NCI-H1092 (cell line): ENCODE measurements at regions not wholly inside any gene's neighbourhood (a gene's known extent, or its start where the extent isn't known, plus 50 kb on each side); places are given as distances from the start of the nearest gene placed in this dataset.

ENCODE experiments used
- DNase-seq: peaks from one replicate; lab custom pipeline; 2025; lab: John Stamatoyannopoulos, UW

DNA sequence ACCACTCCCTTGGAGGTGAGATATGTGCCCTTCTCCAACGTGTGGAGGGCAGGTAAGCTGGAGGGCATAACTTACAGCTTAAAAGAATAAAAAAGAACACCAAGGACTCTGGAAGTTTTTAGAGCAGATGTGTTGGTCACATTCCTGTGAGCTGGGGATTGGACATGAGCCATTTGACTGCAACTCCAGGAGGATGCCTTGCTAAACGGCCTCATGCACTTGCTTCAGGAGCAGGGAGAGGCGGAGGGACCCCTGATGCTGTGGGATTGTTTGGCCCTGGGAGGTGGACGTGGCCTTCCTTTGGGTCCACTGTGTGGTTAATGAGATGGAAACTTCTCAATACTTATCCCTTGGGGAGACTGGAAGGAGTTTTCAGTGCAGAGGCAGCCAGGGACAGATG is 185.6 kb downstream of the RHOU start:
- DNase-seq: no peak

DNA sequence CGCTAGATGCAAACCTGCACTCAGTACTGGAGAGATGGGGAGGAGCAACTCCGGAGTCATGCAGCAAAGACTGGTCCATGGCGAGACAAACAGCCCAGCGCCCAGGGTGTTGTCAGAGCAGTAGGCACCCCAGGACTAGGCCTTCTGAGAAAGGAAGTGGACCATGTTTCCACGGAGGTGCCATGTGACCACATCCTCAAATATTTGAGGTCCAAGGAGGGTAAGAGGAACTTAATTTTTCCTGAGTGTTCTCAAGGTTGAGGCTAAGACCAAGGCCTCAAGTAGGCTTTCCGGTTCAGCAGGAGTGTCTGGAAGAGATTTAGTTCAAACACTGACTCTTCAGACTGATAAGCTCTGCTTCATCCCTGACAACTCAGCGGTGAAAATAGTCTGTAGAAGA is 186.2 kb downstream of the RHOU start:
- DNase-seq: no peak

DNA sequence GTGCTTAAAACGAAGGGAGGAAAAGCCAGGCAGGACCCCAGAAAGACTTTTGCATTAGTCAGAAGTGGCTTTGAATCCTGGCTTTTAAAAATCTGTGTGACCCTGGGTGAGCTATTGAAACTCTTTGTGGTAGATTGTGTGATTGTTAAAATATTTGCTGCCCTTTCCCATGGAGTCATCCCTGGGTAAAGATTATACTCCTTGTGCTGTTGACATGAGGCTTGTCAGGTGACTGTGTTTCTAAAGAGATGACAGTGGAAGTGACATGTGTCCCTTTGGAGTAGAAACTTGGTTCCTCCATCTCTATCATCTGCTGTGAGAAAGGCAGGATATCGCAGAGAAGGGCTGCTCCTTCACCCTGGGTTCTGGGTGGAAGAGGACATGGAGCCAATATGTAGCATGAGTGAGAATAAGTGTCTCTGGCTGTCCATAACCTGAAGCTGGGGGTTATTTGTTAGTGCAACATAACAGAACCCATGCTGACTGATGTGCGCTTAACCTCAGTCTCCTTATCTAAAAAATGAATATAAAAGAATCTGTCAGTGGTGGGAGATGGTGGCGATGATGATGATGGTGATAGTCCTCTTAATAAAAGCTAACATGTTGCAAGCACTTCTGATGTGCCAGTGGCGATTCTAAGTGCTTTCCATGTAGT is 187.6 kb downstream of the RHOU start:
- DNase-seq: no peak

DNA sequence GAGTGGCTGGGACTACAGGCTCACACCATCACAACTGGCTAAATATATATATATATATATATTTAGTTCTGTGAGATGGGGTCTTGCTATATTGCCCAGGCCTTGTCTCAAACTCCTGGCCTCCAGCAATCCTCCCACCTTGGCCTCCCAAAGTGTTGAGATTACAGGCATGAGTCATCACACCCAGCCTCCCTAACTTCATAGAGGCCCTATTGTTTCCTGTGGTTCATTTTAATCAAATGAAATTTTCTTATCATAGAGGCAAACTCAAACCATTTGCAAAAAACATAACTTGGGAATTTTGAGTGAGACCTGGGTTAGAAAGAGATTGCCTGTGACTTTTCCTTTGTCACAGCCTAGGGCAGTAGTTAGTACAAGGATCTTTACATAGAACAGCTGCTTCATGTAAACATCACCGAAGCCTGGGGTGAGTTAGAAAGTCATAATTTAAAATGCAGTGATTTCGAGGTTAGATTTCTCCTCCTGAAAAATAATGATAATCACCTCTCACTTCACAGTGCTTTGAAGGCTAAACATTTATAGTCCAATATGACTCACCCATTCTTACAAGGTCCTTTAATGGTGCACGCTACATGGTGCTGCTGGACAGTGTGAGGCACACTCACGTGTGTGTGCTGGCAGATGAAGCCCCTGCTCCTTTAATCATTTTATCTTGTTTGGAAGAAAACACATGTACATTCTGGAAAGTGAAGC is 188.9 kb downstream of the RHOU start:
- DNase-seq: no peak

DNA sequence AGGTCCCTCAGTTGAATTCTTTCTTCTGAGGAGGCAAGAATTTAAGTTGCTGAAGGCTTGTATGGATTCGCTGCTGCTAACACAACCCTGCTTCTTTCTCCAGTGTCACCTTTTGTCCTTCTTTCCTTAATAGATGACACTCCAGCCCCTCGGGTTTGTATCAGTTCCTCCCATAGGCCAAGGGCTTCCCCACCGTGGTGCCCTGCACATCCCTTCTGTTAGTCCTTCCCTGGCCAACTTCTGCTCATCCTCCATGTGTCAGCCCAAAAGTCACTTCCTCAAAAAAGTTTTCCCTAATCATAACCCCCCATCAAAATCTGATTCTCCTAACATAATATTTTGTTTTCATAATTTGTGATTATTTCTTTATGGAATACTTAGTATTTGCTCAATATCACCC is 190.4 kb downstream of the RHOU start:
- DNase-seq: no peak

DNA sequence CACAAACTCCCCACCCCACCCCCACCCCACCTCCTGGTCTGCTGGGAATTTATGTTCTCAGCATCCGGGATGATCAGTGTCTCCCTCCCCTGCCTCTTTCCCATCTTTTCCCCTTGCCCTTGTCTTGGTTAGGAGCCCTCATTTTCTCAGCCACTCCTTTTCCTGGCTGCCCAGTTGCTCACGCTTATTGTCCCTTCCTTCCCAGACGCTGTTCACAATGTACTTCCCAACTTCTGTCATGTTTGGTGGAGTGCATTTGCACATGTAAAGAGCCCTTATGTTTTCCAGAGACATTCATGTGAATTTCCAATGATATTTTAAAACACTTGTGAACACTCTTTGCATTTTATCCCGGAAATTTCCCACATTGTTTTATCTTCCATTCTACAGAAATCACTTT is 192.1 kb downstream of the RHOU start:
- DNase-seq: no peak

DNA sequence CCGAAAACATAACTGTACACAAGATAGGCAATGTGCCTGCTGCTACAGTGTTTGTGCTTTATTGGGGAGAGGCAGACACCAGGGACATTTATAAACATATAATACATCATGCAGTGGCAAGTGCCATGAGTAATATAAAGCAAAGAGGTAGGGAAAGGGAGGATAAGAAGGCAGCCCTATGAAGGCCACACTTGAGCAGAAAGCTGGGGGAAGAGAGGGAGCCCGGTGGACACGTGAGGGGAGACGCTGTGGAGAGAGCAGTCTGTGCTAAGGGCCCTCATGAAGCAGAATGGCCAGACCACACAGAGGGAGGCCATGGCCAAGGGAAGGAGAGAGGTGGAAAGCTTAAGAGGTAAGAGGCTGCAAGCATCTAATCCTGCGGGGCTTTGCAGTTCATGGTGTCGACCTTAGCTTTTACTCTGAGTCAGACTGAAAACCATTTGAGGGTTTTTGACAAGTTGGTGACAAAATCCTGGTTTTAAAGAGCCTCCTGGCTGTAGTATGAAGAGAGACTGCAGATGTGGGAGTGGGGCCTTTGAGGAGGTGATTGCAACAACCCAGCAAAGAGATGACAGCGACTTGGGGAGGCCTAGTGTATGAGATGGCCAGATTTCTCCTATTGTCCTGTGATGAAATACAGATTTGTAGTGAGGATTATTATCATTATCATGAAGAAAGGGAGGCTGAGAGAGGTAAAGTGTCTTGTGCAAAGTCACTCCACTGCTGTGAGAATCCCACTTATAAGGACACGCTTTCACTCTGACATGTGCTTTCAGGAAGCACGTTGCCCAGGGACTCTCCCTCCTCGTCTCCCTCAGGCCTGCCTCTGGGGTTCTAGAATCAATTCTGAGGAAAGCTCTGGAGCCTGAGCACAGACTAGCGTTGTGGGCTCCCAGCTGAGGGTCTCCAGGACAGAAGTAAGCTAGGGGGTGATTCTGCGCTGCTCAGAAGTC is 192.9 kb downstream of the RHOU start:
- no peak for DNase-seq

DNA sequence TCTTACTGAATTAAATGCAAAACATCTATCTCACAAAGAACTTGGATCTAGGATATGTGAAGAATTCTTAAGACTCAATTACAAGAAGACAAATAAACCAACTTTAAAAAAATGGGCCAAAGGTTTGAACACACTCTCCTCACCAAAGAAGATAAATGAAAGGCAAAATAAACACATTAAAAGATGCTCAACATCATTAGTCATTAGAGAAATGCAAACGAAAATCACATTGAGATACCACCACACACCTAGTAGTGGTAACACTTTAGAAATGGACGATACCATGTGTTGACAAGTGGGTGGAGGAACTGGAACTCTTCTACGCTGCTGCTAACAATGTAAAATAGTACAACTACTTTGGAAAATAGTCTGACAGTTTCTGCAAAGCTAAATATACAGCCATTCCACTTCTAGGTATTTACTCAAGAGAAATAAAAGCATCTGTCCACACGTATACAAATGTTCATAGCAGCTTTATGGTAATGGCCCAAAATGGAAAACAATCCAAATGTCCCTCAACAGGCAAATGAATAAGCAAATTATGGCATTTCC is 194.3 kb downstream of the RHOU start:
- no peak for DNase-seq

DNA sequence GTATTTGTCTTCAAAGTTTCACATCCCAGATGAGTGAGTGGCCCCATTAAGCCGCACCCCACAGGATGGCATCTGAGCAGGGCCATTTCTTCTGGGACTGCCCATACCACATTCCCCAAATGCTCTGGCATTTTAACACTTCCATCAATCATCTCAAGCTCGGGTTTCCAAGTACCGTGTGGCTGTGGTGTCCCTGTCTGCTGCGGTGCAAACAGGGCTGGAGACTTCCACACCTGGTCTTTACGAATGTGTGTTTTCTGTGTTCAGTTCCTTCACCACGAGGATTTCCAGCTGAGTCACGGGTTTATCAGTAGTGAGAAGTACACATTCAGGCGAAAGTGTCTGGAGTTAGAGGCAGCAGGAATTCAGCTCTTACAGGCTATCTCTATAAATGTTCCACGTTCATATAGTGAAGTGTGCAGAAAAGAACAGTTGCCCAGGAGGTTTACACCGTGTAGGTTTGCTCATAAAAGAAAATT is 195.2 kb downstream of the RHOU start:
- no peak for DNase-seq

DNA sequence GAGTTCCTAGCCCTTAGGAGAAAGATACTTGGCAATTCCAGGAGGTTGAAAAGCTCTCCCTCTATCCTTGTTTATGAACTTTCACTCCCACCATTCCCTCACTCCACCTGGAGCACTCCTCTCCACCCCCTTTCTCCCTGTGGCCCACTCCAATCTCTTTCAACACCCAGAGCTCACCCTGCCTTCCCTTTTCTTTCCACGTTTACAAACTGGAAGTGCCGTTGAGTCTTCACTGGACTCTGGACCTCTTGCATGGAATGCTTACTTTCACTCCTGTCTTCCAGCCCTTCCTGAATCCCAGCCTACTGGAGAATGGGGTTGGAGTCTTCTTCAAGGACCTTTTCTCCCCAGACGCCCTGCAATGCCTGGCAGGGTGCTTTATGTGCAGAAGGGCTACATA is 198.5 kb downstream of the RHOU start:
- DNase-seq: no peak

DNA sequence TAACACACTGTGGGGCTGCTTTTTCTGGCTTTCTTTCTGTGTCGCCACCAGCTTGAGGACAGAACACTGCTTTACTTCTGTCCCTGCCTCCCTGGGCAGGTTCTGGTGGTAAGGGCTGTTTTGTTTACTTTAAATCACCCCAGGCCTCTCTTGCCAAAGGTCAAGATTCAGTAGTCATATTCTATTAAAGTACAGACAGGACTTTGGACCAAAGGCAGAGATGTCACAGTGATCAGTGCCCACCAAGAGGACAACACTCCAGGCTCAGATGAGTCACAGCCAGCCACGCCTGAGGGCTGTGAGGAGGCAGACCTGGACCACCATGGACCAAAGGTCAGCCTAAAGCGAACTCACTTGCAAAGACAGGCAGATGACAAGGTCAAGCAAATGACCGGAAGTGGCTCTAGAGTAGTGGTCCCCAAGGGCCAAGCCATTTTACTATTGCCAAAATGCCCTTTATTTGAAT is 200.0 kb downstream of the RHOU start:
- no peak for DNase-seq

DNA sequence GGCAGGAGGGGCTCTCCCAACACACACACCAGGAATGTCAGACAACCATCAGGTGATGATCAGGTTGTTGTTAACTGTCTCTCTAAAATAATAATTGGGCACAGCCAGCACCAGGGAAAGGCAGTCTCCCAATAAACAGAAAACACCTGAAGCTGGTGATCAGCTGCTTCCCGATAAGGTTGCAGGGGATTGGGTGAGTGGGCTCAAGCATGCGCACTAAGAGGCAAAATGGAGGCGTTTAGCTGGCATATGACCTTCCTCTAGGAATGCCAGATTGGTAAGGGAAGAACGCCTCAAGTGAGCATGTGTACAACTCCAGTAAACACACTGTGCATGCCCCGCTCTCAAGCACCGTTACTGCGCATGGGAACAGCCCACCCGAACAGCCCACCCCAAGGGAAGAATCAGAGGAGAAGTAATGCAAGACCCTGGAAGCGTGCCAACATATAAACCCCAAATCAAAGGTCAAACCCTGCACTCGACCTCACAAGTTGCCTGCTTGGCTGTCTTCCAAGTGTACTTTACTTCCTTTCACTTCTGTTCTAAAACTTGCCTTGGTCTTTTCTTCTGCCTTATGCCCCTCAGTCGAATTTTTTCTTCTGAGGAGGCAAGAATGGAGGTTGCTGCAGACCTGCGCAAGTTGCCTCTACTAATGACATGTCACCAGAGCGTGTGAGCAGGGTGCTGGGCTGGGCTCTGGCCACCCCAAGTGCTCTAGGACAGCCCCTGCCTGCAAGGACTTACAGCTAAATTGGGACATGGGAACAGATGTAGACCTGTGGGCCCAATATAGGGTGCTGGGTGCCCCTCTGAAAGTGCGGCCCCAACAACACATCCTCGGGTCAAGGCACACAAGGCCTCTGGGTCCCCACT is 200.8 kb downstream of the RHOU start:
- no peak for DNase-seq

DNA sequence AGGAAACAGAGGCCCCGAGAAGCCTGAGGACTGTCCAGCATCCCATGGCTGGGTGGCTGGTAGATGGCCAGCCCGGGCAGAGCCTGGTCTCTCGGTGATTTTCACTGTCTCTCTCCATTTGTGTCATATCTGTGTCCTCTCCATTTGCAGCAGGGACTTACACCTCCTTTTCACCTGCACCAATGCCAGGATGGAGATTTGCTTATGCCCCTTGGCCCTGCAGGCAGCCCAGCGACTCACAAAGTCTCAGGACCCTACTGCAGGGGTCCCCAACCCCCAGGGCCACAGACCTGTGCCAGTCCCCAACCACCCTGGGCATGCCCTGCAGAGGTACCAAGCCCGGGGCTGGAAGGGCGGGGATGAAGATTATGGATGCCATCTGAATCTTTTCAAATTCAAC is 201.6 kb downstream of the RHOU start:
- no peak for DNase-seq

DNA sequence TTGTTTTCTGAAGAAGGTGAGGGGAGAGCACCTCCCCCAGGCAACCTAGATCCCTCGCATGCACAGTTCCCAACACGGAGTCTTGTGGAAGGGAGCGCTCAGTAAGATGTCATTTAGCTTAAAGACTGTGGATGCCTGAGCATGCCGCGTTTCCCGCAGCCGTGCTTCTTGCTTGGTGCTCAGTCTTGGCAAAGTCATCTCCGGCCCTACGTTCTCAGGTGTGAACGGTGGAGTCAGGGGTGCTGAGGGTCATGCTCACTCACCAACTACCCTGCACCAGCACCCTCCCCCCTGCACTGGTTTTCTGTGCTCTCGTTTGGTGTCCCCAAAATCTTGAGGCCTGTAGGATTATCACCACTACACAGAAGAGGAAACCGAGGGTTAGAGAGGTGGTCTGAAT is 202.1 kb downstream of the RHOU start:
- no peak for DNase-seq

DNA sequence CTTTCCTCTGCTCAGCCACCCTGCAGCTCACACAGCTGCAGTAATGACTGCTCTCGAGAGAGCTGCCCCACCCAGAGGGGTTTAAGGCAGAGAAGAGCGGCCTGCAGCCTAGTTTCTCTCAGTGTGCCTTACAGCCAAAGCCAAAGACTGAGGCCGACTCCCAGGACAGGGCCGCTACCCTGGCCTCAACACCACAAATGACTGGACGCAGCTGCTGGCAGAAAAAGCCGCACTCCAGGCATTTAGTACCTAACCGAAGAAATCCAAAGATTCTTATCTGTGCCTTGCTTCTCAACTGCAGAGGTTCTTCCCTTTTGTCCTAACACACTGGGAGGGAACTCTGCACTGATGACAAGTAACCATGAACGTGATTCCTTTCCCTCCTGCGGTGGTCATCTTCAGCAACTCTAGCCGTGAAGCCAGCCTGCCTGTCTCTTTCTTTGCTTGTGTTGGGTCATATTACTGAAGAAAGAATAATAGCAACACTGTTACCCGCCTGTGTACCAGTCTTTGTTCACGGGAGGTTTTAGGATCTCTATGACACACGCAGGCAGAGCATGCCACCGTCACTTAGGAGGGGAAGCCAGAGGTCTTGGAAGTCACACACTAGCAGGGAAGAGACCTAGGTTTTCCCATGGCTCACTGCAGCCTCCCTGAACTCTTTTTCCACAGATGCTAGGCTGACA is 202.7 kb downstream of the RHOU start:
- no peak for DNase-seq

DNA sequence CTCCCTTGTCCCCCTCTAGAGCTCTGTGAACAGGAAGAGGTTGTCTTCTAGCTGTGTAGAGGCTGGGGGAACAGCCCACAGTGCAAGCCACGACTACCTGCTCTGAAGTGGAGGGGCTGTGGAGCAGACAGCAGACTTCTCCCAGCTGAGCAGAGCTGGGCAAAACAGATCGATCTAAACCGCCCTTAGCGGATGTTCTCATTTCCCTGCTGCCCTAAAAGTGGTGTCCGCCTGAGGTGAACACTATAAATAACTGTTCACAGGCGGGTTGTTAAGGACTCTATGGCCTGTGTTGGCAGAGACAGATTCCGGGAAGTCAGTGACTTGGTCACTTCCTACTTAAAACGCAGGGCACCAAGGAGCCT is 203.2 kb downstream of the RHOU start:
- peak; percentile 11 for DNase-seq

DNA sequence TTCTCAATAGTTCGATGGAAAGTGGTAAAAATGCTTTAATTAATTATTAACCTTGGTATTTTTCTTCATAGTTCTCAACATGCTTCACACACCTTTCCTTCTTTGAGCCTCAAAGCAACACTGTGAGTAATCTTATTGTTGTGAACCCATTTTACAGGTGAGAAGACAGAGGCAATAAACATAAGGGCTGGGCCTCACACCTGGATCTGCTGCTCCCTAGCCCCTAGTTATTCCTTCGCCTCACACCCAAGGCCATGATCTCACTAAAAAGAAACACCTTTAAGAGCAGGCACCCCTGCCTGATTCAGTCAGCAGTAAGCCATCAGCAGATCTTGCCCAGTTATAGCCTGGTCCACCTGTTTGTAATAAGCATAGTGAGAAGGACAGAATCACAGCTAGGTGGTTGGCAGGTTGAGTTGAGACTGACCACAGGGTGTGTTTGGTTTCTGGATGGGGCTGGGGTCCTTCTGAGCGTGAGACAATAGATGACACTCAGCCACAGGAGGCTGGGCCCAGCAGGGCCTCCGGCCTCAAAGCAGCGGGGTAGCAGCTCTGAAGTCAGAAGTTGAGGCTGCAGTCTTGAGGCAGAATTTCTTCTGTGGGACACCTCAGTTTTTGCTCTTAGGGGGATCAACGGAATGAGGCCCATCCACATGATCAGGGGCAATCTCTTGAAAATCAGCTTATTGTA is 203.9 kb downstream of the RHOU start:
- DNase-seq: no peak

DNA sequence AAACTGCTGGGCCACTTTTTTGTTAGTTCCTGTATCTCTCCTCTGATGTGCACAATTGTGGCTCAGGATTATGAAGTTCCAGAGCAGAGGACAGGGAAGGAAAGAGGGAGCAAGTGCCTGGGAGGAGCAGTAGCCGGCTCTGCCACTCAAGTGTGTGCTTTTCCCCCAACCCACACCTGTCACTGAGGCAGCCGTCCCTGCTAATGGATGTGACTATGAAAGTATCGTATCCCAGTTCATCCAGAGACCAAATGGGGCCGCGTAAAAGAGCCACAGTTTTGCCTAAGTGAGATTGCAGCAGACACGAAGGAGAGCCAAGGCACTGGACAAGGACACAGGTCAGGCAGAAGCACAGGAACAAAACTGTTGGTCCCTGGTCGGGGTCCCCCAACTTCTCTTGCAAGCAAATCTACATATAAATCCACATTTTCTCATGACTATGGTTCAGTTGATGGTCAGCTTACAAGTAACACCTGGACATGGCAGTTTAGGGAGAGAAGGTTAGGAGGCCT is 204.7 kb downstream of the RHOU start:
- no peak for DNase-seq

DNA sequence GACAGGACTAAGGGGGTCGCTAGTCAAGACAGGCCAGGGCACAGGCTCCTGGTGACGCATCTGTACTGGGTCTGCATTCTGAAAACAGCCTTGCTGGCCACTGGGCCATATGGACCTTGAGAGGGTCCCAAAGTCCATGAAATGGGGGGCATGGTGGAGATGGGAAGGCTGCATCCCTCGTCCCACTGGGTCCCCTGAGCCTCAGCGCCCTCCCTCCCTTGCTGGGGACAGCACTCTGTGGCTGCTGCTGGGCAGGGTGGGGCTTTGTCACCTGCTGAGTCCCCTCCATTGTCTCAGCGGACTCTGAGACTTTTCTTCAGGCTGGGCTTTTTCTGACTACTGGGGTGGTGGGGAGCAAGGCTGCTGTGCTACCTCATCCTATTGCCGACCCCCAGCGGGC is 205.2 kb downstream of the RHOU start:
- no peak for DNase-seq

DNA sequence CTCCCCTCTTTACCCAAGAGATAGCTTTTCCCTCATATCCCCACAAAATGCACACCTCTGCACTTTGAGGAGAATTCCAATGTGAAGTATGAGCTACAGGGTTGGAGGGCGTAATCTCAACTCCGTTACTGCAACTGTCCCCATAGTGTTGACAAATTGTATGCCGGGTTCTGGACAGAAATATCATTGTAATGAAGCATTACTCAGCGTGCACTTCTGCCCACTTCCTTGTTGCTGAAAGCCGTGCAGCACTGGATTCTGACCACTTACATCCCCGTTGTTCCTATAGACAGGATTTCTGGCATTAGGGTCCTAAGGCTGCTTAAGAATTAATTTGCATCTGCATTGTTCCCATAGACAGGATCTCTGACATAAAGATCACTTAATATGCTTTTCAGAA is 205.6 kb downstream of the RHOU start:
- DNase-seq: no peak
